B cell (primary cell): ENCODE measurements at regions not wholly inside any gene's neighbourhood (a gene's known extent, or its start where the extent isn't known, plus 50 kb on each side); places are given as distances from the start of the nearest gene placed in this dataset.

Experiments
- ATAC-seq: fragments of 200-7000 bp; cut with Tn5 transposase; one replicate; pipeline ENCODE4 v1.10.0; 2021; ENCODE audit warnings: low read depth, mild to moderate bottlenecking, moderate number of reproducible peaks, moderate library complexity
- CTCF ChIA-PET: fragments of 350-600 bp; sonication (Branson Sonifier 250); formaldehyde crosslinking; loops from one replicate; lab custom pipeline; 2021; ENCODE audit warnings: antibody characterized with exemption, inconsistent platforms; lab: Charles Lee
- POLR2A ChIA-PET: fragments of 350-600 bp; sonication (Branson Sonifier 250); formaldehyde crosslinking; loops from one replicate; lab custom pipeline; 2021; ENCODE audit warnings: antibody characterized with exemption; lab: Charles Lee
- DNase-seq: peaks from one replicate; pipeline ENCODE4 v3.0.0; 2013
- H2AFZ ChIP-seq: 2 replicates; pipeline ENCODE4 v1.6.1; 2012; ENCODE audit warnings: mild to moderate bottlenecking, low read depth, low read length; ENCODE audit not compliant: insufficient read depth, poor library complexity, severe bottlenecking
- H3K27ac ChIP-seq, 2 donors: 1 replicate in 1 of 2; 2 replicates in 1 of 2; pipeline ENCODE4 v1.5.1; 2012 to 2013; ENCODE audit warnings: low read length in 2 of 2, mild to moderate bottlenecking in 2 of 2, moderate library complexity in 1 of 2
- H3K27me3 ChIP-seq, 4 experiments: fragments of 200-600 bp in 1 of 4; sonication (generic) in 1 of 4; replicated peaks in 1 of 4; 1 replicate in 2 of 4; 2 replicates in 2 of 4; pipeline versions ENCODE4 v1.6.1 to v1.7.0; 2013 to 2016; ENCODE audit warnings: low read length in 3 of 4, mild to moderate bottlenecking in 2 of 4, mixed read lengths in 1 of 4, moderate library complexity in 1 of 4; ENCODE audit not compliant: insufficient read depth in 4 of 4, control insufficient read depth in 3 of 4; ENCODE audit errors: control extremely low read depth in 1 of 4
- H3K36me3 ChIP-seq, 2 experiments: replicated peaks in 1 of 2; 1 replicate in 1 of 2; 2 replicates in 1 of 2; pipeline versions ENCODE4 v1.6.1 to v1.7.1; 2013; ENCODE audit warnings: low read length in 1 of 2; ENCODE audit not compliant: insufficient read depth in 2 of 2, control insufficient read depth in 1 of 2; ENCODE audit errors: control extremely low read depth in 1 of 2, extremely low read depth in 1 of 2
- H3K4me1 ChIP-seq, 2 donors: fragments of 200-600 bp in 1 of 2; sonication (generic) in 1 of 2; 1 replicate in 1 of 2; 2 replicates in 1 of 2; pipeline versions ENCODE4 v1.5.1 to v1.6.1; 2013 to 2017; ENCODE audit warnings: low read length in 2 of 2; ENCODE audit not compliant: control insufficient read depth in 2 of 2, insufficient read depth in 2 of 2
- H3K4me2 ChIP-seq: replicated peaks from 2 replicates; pipeline ENCODE3; 2012; ENCODE audit warnings: mild to moderate bottlenecking, low read depth, low read length; ENCODE audit not compliant: poor library complexity, severe bottlenecking
- H3K4me3 ChIP-seq, 5 experiments: fragments of 200-600 bp in 1 of 5; sonication (generic) in 1 of 5; 1 replicate in 3 of 5; 2 replicates in 2 of 5; pipeline versions ENCODE4 v1.5.1 to v1.7.0; 2011 to 2016; ENCODE audit warnings: low read length in 4 of 5, mild to moderate bottlenecking in 4 of 5, low read depth in 2 of 5, control low read depth in 1 of 5, moderate library complexity in 1 of 5; ENCODE audit not compliant: insufficient read depth in 1 of 5; ENCODE audit errors: control extremely low read depth in 1 of 5, extremely low read depth in 1 of 5
- H3K79me2 ChIP-seq: fragments of 200-600 bp; sonication (generic); one replicate; pipeline ENCODE4 v1.6.0; 2016; ENCODE audit warnings: low read length; ENCODE audit not compliant: control insufficient read depth, insufficient read depth
- H3K9ac ChIP-seq: fragments of 200-600 bp; sonication (generic); 2 replicates; pipeline ENCODE4 v1.6.1; 2017; ENCODE audit warnings: mild to moderate bottlenecking, low read length, moderate library complexity
- H3K9me3 ChIP-seq, 3 donors: one replicate each; pipeline versions ENCODE4 v1.6.1 to v1.7.1; 2013; ENCODE audit warnings: low read length in 2 of 3; ENCODE audit not compliant: control insufficient read depth in 2 of 3, insufficient read depth in 1 of 3; ENCODE audit errors: control extremely low read depth in 1 of 3
- H4K20me1 ChIP-seq: 2 replicates; pipeline ENCODE4 v1.6.0; 2012; ENCODE audit warnings: mild to moderate bottlenecking, low read length; ENCODE audit not compliant: insufficient read depth, control insufficient read depth, poor library complexity, severe bottlenecking
- H3K27ac Mint-ChIP-seq: one replicate; pipeline ENCODE4 v1.8.0; 2021; ENCODE audit warnings: mixed read lengths
- H3K27me3 Mint-ChIP-seq: one replicate; pipeline ENCODE4 v1.8.0; 2021; ENCODE audit warnings: mixed read lengths
- H3K4me1 Mint-ChIP-seq: one replicate; pipeline ENCODE4 v1.8.0; 2021; ENCODE audit warnings: mixed read lengths
- H3K4me3 Mint-ChIP-seq: one replicate; pipeline ENCODE4 v1.8.0; 2021; ENCODE audit warnings: mixed read lengths
- H3K9me3 Mint-ChIP-seq: one replicate; pipeline ENCODE4 v1.8.0; 2022; ENCODE audit warnings: mixed read lengths; ENCODE audit not compliant: insufficient read depth
- EZH2 ChIP-seq: IDR thresholded peaks from 2 replicates; pipeline ENCODE4 v1.6.1; 2012; ENCODE audit warnings: borderline replicate concordance, low read depth, mild to moderate bottlenecking, moderate library complexity, low read length; ENCODE audit not compliant: insufficient read depth, poor library complexity, severe bottlenecking
- WGBS: methylation state at CpG from one replicate; pipeline ENCODE4 v1.1.5; 2013; ENCODE audit warnings: missing lambda C conversion rate; ENCODE audit not compliant: insufficient coverage; 5-methylcytosine and 5-hydroxymethylcytosine counted together
- intact Hi-C: fragments of 100-400 bp; cut with micrococcal nuclease; formaldehyde crosslinking; loops from one replicate; pipeline ENCODE4 v1.10.0; 2022
- TF ChIP-seq, protein P1 (sequence below): fragments of 200-600 bp; IDR thresholded peaks from one replicate; pipeline ENCODE4 v1.8.0; 2022; ENCODE audit warnings: antibody characterized with exemption, mild to moderate bottlenecking

DNA sequence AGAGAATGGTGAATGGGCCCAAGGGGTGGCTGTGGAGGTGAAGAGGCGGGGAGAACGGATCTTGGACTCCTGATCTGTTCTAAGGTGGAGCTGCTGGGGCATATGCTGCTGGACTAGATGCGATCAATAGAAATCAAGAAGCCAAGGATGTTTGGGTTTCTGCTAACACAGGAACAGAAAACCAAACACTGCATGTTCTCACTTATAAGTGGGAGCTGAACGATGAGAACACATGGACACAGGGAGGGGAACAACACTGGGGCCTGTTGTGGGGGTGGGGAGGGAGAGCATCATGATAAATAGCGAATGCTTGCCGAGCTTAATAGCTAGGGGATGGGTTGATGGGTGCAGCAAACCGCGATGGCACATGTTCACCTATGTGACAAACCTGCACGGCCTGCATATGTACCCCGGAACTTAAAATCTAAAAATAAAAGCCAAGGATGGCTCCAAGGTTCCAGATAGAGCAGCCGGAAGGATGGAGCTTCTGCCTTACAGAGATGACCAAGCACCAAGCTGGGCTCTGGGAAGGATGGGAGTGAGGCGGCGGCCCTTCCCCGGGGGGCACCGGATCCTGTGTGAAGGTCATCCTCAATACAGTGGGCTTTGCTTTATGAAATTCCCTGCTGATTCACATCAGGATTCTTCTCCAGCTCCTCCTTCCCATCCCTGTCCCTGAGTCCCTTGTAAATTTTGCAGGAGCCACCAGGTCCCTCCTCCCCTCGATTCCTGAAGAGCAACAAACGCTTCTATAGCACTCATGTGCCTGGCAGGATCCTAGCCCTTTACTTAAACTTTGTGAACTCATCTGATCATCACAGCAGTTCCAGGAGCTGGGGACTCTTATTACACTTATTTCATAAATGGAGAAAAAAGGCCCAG is 109.2 kb upstream of the PTPN1 start:
- Histone ChIP-seq H3K4me1 (no peaks in the 10 kb centered on the region), H2AFZ (no peak overlapping the region), H3K79me2 (no peaks in the 10 kb centered on the region), H4K20me1 (no peaks in the 10 kb centered on the region), H3K9me3 (no peaks in the 10 kb centered on the region), H3K4me3 (no peak overlapping the region), H3K27ac (no peak overlapping the region), H3K9ac (no peak overlapping the region), H3K36me3 (no peaks in the 10 kb centered on the region), H3K27me3 (peaks cover 0 to 2% (median 0%) of the 10 kb centered on the region in 4 experiments), H3K4me2 (no peak overlapping the region)
- H3K27ac Mint-ChIP-seq: no peak overlapping the region
- H3K9me3 Mint-ChIP-seq: no peaks in the 10 kb centered on the region
- ATAC-seq (no peak), DNase-seq (no peak)
- no peaks in the 10 kb centered on the region for H3K4me1 Mint-ChIP-seq
- 94% methylated on average over 7 of the region's 17 CpGs for WGBS
- ChIA-PET CTCF (no interaction called here), POLR2A (interaction anchor here (0.6 kb wide), 1 partner anchor 418 kb away, joined by 3 read pairs; no protein-coding TSS in a partner anchor)
- peaks cover 16% of the 10 kb centered on the region for H3K27me3 Mint-ChIP-seq
- TF ChIP-seq, protein P1, sequence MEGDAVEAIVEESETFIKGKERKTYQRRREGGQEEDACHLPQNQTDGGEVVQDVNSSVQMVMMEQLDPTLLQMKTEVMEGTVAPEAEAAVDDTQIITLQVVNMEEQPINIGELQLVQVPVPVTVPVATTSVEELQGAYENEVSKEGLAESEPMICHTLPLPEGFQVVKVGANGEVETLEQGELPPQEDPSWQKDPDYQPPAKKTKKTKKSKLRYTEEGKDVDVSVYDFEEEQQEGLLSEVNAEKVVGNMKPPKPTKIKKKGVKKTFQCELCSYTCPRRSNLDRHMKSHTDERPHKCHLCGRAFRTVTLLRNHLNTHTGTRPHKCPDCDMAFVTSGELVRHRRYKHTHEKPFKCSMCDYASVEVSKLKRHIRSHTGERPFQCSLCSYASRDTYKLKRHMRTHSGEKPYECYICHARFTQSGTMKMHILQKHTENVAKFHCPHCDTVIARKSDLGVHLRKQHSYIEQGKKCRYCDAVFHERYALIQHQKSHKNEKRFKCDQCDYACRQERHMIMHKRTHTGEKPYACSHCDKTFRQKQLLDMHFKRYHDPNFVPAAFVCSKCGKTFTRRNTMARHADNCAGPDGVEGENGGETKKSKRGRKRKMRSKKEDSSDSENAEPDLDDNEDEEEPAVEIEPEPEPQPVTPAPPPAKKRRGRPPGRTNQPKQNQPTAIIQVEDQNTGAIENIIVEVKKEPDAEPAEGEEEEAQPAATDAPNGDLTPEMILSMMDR: no peak
- TF ChIP-seq EZH2: no peak
- intact Hi-C loops: no loop called here
- H3K4me3 Mint-ChIP-seq: no peak overlapping the region
